OCI-LY7 (cell line): ENCODE measurements at regions not wholly inside any gene's neighbourhood (a gene's known extent, or its start where the extent isn't known, plus 50 kb on each side); places are given as distances from the start of the nearest gene placed in this dataset.

Source experiments
- BruUV-seq: library from RNA; stranded (reverse); fragments of 400-500 nt; replicated peaks from 2 replicates; lab custom pipeline; 2021; lab: Mats Ljungman, UMichigan
- CTCF ChIA-PET: fragments of 300-600 bp; sonication (Branson Sonifier 250); formaldehyde crosslinking; loops from one replicate; lab custom pipeline; 2022; ENCODE audit warnings: antibody characterized with exemption; ENCODE audit not compliant: unreplicated experiment; lab: Charles Lee
- POLR2A ChIA-PET: fragments of 300-600 bp; sonication (Branson Sonifier 250); formaldehyde crosslinking; loops from one replicate; lab custom pipeline; 2022; ENCODE audit warnings: antibody characterized with exemption; lab: Charles Lee
- DNase-seq: peaks from one replicate; pipeline ENCODE4 v3.0.0-alpha.2; 2015; ENCODE audit warnings: low spot score
- H2AFZ ChIP-seq: fragments of 200-600 bp; sonication (generic), shearing (Covaris generic); 2 replicates; pipeline ENCODE4 v1.6.1; 2014; ENCODE audit warnings: mild to moderate bottlenecking, antibody characterized with exemption, low read length, moderate library complexity
- H3K27ac ChIP-seq: fragments of 200-600 bp; sonication (generic); 2 replicates; pipeline ENCODE4 v1.5.1; 2014; ENCODE audit warnings: mixed run types, low read depth, mild to moderate bottlenecking, moderate library complexity, low read length, inconsistent platforms; ENCODE audit not compliant: poor library complexity, severe bottlenecking
- H3K36me3 ChIP-seq: fragments of 200-600 bp; sonication (generic); 2 replicates; pipeline ENCODE4 v1.6.1; 2014; ENCODE audit warnings: mild to moderate bottlenecking, antibody characterized with exemption, low read length, moderate library complexity, mixed read lengths; ENCODE audit not compliant: insufficient read depth
- H3K4me1 ChIP-seq: fragments of 200-600 bp; sonication (generic); 2 replicates; pipeline ENCODE4 v1.5.1; 2014; ENCODE audit warnings: mild to moderate bottlenecking, low read length; ENCODE audit not compliant: insufficient read depth, poor library complexity, severe bottlenecking
- H3K4me2 ChIP-seq: fragments of 200-600 bp; sonication (generic); 2 replicates; pipeline ENCODE4 v1.6.1; 2014; ENCODE audit warnings: mild to moderate bottlenecking, low read length
- H3K4me3 ChIP-seq: fragments of 200-600 bp; sonication (generic); 2 replicates; pipeline ENCODE4 v1.5.1; 2014; ENCODE audit warnings: mild to moderate bottlenecking, low read depth, low read length; ENCODE audit not compliant: poor library complexity, severe bottlenecking
- H3K79me2 ChIP-seq: fragments of 200-600 bp; sonication (generic); 2 replicates; pipeline ENCODE4 v1.6.1; 2016; ENCODE audit warnings: low read depth, mild to moderate bottlenecking, low read length, moderate library complexity, mixed read lengths; ENCODE audit not compliant: insufficient read depth
- H3K9me2 ChIP-seq: fragments of 200-600 bp; sonication (generic); 2 replicates; pipeline ENCODE4 v1.6.1; 2016; ENCODE audit warnings: mild to moderate bottlenecking, low read length, mixed read lengths; ENCODE audit not compliant: insufficient read depth
- H3K9me3 ChIP-seq: fragments of 200-600 bp; sonication (generic); 2 replicates; pipeline ENCODE4 v1.6.1; 2014; ENCODE audit warnings: mild to moderate bottlenecking, mixed run types, low read length, mixed read lengths
- H4K20me1 ChIP-seq: fragments of 200-600 bp; sonication (generic); 2 replicates; pipeline ENCODE4 v1.6.1; 2014; ENCODE audit warnings: mild to moderate bottlenecking, antibody characterized with exemption, low read length, moderate library complexity, mixed read lengths; ENCODE audit not compliant: insufficient read depth
- CTCF ChIP-seq: fragments of 200-600 bp; sonication (generic); conservative IDR thresholded peaks from 2 replicates; pipeline ENCODE4 v1.5.1; 2014; ENCODE audit warnings: mild to moderate bottlenecking, antibody characterized with exemption, low read length, moderate library complexity, mixed read lengths
- EZH2phosphoT487 ChIP-seq: fragments of 200-600 bp; sonication (generic); IDR thresholded peaks from 2 replicates; pipeline ENCODE4 v1.6.1; 2018; ENCODE audit warnings: low read depth, borderline replicate concordance, mild to moderate bottlenecking, mixed run types, antibody characterized with exemption, low read length, moderate library complexity, mixed read lengths
- intact Hi-C: fragments of 100-400 bp; cut with micrococcal nuclease; formaldehyde crosslinking; loops from one replicate; pipeline ENCODE4 v1.10.0; 2022; ENCODE audit not compliant: unreplicated experiment

DNA sequence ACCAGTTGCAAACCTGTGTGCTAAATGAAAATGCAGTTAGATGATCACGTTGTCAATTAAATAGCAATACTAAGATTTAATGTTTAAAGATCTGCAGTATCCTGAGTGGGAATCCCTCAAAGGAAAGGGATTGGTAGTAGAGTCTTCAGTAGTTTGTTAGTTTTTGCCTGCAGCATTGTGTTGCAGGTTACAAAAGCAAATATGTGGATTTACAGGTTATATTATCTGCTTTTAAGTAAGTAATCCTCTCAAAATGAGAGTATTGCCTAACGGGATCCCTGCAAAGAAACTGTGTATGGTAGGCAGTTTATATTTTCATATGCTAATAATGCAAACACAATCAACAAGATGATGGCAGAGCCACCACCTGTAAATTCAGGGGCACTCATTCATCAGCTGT lies 72.2 kb upstream of the OSBPL8 start:
- H3K36me3 ChIP-seq, result no peaks in the 10 kb centered on the region
- H4K20me1 ChIP-seq, result no peaks in the 10 kb centered on the region
- H2AFZ ChIP-seq, result no peak overlapping the region
- H3K4me2 ChIP-seq, result no peak overlapping the region
- intact Hi-C loops, result no loop called here
- TF ChIP-seq EZH2phosphoT487, result no peak
- no peak for TF ChIP-seq CTCF
- no peak for DNase-seq
- no peaks in the 10 kb centered on the region for H3K4me1 ChIP-seq
- no TSS peak for BruUV-seq
- H3K9me2 ChIP-seq, result no peaks in the 10 kb centered on the region
- ChIA-PET CTCF (no interaction called here), POLR2A (interaction anchor here (1.2 kb wide), 1 partner anchor 14 kb away, joined by 3 read pairs; no protein-coding TSS in a partner anchor)
- no peaks in the 10 kb centered on the region for H3K79me2 ChIP-seq
- no peak overlapping the region for H3K27ac ChIP-seq
- H3K9me3 ChIP-seq, result no peaks in the 10 kb centered on the region
- no peak overlapping the region for H3K4me3 ChIP-seq

GRCh38 chr12:76633415-76633814 lies 73.8 kb upstream of the OSBPL8 start:
- Histone ChIP-seq H3K4me3 (no peak overlapping the region), H3K4me2 (no peak overlapping the region), H3K4me1 (no peaks in the 10 kb centered on the region), H3K27ac (no peak overlapping the region), H3K9me3 (no peaks in the 10 kb centered on the region), H2AFZ (no peak overlapping the region), H3K9me2 (no peaks in the 10 kb centered on the region), H3K79me2 (no peaks in the 10 kb centered on the region), H3K36me3 (no peaks in the 10 kb centered on the region), H4K20me1 (no peaks in the 10 kb centered on the region)
- CTCF ChIA-PET, result no interaction called here
- no TSS peak for BruUV-seq
- intact Hi-C loops, result no loop called here
- POLR2A ChIA-PET, result no interaction called here
- DNase-seq, result no peak
- no peak for TF ChIP-seq CTCF
- no peak for TF ChIP-seq EZH2phosphoT487

DNA sequence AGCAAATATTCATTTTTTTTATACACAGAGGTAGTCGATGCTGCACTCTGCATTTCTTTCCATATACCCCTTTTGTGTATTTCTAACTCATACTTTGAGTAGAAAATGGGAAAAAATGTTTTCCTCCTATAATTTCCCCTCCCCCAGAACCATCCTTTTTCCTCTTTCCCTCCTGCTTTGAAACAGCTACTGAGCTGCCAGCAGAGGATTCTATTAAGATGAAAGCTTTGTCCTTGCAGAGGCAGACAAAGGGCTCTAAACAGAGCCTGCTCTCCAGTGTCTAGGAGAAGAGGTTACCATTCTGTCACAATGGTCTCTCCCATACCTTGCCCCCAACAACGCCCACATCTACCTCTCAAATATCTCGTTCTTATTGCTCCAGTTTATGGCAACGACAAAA lies 74.6 kb upstream of the OSBPL8 start:
- no TSS peak for BruUV-seq

More for the DNA sequence above, 74.6 kb upstream of the OSBPL8 start:
- no peaks in the 10 kb centered on the region for H3K9me2 ChIP-seq
- TF ChIP-seq CTCF (no peak), EZH2phosphoT487 (no peak)
- no peak overlapping the region for H3K4me3 ChIP-seq
- no peak overlapping the region for H2AFZ ChIP-seq
- ChIA-PET POLR2A (no interaction called here), CTCF (no interaction called here)
- H3K4me2 ChIP-seq, result no peak overlapping the region
- no peaks in the 10 kb centered on the region for H3K36me3 ChIP-seq
- H3K79me2 ChIP-seq, result no peaks in the 10 kb centered on the region
- H3K4me1 ChIP-seq, result no peaks in the 10 kb centered on the region
- H3K9me3 ChIP-seq, result no peaks in the 10 kb centered on the region
- H4K20me1 ChIP-seq, result no peaks in the 10 kb centered on the region
- DNase-seq, result no peak
- intact Hi-C loops, result no loop called here
- H3K27ac ChIP-seq, result no peak overlapping the region
